Natural killer cell treated with Interleukin-12 subunit alpha and Interleukin-12 subunit beta and Interleukin-15 and Interleukin-18, amount 100 ng/mL, for 72 hours (primary cell): ENCODE measurements at regions not wholly inside any gene's neighbourhood (a gene's known extent, or its start where the extent isn't known, plus 50 kb on each side); places are given as distances from the start of the nearest gene placed in this dataset.
"Not testable (repeated sequence)": the region's sequence is repeated elsewhere in the genome, so short reads cannot be mapped to it uniquely, and the experiment has no call there.

ENCODE experiments used
- ATAC-seq, 2 donors: fragments of 150-1000 bp; cut with Tn5 transposase in 1 of 2; sonication (Bioruptor Pico), chemical (Tn5 transposase) in 1 of 2; 2 replicates each; pipeline ENCODE4 v1.10.0; 2021
- DNase-seq: peaks from one replicate; pipeline ENCODE4 v3.0.0; 2022; ENCODE audit warnings: low spot score
- H3K27ac Mint-ChIP-seq, 2 donors: 1 replicate in 1 of 2; 2 replicates in 1 of 2; pipeline ENCODE4 v1.8.0; 2022; ENCODE audit warnings: mixed read lengths in 2 of 2, mild to moderate bottlenecking in 1 of 2, moderate library complexity in 1 of 2
- H3K27me3 Mint-ChIP-seq, 2 donors: 1 replicate in 1 of 2; 2 replicates in 1 of 2; pipeline ENCODE4 v1.8.0; 2022; ENCODE audit warnings: mixed read lengths in 2 of 2
- H3K36me3 Mint-ChIP-seq: one replicate; pipeline ENCODE4 v1.8.0; 2022; ENCODE audit warnings: mixed read lengths
- H3K4me1 Mint-ChIP-seq, 2 donors: 1 replicate in 1 of 2; 2 replicates in 1 of 2; pipeline ENCODE4 v1.8.0; 2022; ENCODE audit warnings: low read depth in 2 of 2, mixed read lengths in 2 of 2, mild to moderate bottlenecking in 1 of 2
- H3K4me3 Mint-ChIP-seq: one replicate; pipeline ENCODE4 v1.8.0; 2022; ENCODE audit warnings: mixed read lengths
- H3K9me3 Mint-ChIP-seq: 2 replicates; pipeline ENCODE4 v1.8.0; 2022; ENCODE audit warnings: mixed read lengths

- Mint-ChIP-seq H3K36me3 (peaks cover 18% of the 10 kb centered on the region), H3K27me3 (no peaks in the 10 kb centered on the region), H3K4me3 (no peak overlapping the region), H3K9me3 (peaks cover 28% of the 10 kb centered on the region), H3K4me1 (no peaks in the 10 kb centered on the region), H3K27ac (no peak overlapping the region)
- no peak for DNase-seq
- no peak for ATAC-seq
These were observed 390.5 kb upstream of the TECRL start for GRCh38 chr4:64799751-64800150.

GRCh38 chr4:64798828-64799227 is 389.6 kb upstream of the TECRL start:
- not testable (repeated sequence) for ATAC-seq, H3K4me3 Mint-ChIP-seq, H3K27me3 Mint-ChIP-seq, H3K27ac Mint-ChIP-seq, DNase-seq, H3K4me1 Mint-ChIP-seq
- Mint-ChIP-seq H3K36me3 (peaks cover 11% of the 10 kb centered on the region), H3K9me3 (peaks cover 24% of the 10 kb centered on the region)

DNA sequence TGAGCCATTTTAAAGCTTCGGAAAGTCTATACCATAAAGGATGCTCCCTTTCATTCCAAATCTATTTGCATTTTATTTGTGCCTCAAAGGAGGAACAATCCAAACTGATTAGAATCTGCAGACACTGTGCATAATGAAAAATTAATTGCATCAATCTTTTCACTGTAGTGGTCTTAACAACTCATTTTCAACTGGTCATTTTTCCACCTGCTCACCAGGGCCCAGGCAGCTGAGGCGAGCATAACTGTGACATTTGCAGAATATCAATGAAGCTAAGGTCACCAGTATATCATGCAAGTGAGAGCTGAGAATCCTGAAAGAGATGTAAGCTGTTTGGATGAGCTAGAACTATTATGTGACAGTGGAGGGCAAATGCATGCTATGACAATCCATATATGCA is 387.3 kb upstream of the TECRL start:
- ATAC-seq: no peak
- DNase-seq: no peak
- no peak overlapping the region for H3K27ac Mint-ChIP-seq
- H3K9me3 Mint-ChIP-seq: peaks cover 14% of the 10 kb centered on the region
- H3K4me3 Mint-ChIP-seq: no peak overlapping the region
- H3K4me1 Mint-ChIP-seq: no peaks in the 10 kb centered on the region
- H3K27me3 Mint-ChIP-seq: no peaks in the 10 kb centered on the region
- peaks cover 4% of the 10 kb centered on the region for H3K36me3 Mint-ChIP-seq

- no peaks in the 10 kb centered on the region for H3K36me3 Mint-ChIP-seq
- H3K4me3 Mint-ChIP-seq: no peak overlapping the region
- H3K4me1 Mint-ChIP-seq: no peaks in the 10 kb centered on the region
- no peak overlapping the region for H3K27ac Mint-ChIP-seq
- ATAC-seq (no peak), DNase-seq (no peak)
- H3K27me3 Mint-ChIP-seq: no peaks in the 10 kb centered on the region
- H3K9me3 Mint-ChIP-seq: no peaks in the 10 kb centered on the region
These were observed 374.9 kb upstream of the TECRL start for GRCh38 chr4:64784125-64784524.

GRCh38 chr4:64781737-64782326 is 372.6 kb upstream of the TECRL start:
- Mint-ChIP-seq H3K4me1 (no peaks in the 10 kb centered on the region), H3K4me3 (no peak overlapping the region), H3K9me3 (no peaks in the 10 kb centered on the region), H3K36me3 (no peaks in the 10 kb centered on the region), H3K27ac (no peak overlapping the region), H3K27me3 (no peaks in the 10 kb centered on the region)
- DNase-seq (no peak), ATAC-seq (no peak)

DNA sequence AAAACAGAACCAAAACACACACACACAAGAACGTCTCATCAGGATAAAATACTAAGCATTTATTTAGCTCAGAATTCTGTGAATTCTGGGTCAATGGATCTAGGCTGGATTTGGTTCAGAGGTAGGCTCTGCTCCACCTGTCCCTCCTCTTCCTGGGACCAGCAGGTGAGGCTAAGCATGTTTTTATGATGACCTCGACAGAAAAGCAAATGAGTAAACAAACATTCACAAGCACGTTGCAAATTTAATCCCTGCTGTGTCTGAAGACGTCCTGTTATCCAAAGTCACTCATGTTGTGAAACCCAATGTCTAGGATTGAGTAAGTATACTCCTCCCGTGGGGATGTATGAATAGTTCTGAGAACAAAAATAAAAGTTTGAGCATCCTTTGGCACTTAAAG is 371.4 kb upstream of the TECRL start:
- no peak overlapping the region for H3K4me3 Mint-ChIP-seq
- no peak for DNase-seq
- H3K9me3 Mint-ChIP-seq: no peaks in the 10 kb centered on the region
- ATAC-seq: no peak
- no peaks in the 10 kb centered on the region for H3K36me3 Mint-ChIP-seq
- no peaks in the 10 kb centered on the region for H3K27me3 Mint-ChIP-seq
- H3K27ac Mint-ChIP-seq: no peak overlapping the region
- no peaks in the 10 kb centered on the region for H3K4me1 Mint-ChIP-seq

DNA sequence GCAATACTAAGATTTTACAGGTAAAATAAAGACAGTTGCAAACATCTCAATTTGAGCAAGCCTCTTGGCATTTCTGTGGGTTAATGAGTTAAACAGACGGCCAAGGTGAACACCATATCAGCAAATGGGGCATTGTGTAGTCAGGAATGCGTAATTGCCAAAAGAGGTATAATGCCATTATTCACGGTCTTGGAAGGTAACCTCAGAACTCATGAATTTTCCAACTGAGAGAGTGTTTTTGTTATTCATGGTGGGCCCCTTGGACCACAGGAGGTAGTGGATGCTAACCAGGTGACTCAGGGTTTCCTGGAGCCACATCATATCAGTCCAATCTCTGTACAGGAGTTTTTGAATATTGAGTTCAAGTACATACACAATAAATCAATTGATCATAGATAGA is 368.0 kb upstream of the TECRL start:
- no peaks in the 10 kb centered on the region for H3K36me3 Mint-ChIP-seq
- H3K9me3 Mint-ChIP-seq: no peaks in the 10 kb centered on the region
- no peak overlapping the region for H3K4me3 Mint-ChIP-seq
- H3K4me1 Mint-ChIP-seq: no peaks in the 10 kb centered on the region
- ATAC-seq (no peak), DNase-seq (no peak)
- no peaks in the 10 kb centered on the region for H3K27me3 Mint-ChIP-seq
- H3K27ac Mint-ChIP-seq: no peak overlapping the region

GRCh38 chr4:64776820-64777219 is 367.6 kb upstream of the TECRL start:
- Mint-ChIP-seq H3K9me3 (no peaks in the 10 kb centered on the region), H3K4me3 (no peak overlapping the region), H3K36me3 (no peaks in the 10 kb centered on the region), H3K4me1 (no peaks in the 10 kb centered on the region), H3K27ac (no peak overlapping the region), H3K27me3 (no peaks in the 10 kb centered on the region)
- DNase-seq: no peak
- ATAC-seq: no peak

DNA sequence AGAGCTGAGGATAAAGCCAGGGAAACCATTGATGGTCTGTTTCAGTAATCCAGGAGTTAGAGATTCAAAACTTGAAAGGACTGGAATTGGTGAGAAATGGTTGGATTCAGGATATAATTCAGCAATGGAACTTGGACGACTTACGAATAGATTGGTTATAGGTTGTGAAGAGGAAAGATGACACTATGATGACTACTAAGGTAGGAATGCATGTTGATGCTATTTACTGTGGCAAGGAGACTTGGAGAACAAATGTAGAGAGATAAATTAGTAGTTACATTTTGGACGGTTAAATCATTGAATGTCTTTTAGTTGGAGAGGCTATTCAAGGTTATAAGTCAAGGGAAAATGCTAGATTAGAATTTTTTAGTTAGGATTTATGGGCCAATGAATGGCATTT is 365.4 kb upstream of the TECRL start:
- H3K36me3 Mint-ChIP-seq: no peaks in the 10 kb centered on the region
- DNase-seq: no peak
- H3K4me3 Mint-ChIP-seq: no peak overlapping the region
- ATAC-seq: no peak
- H3K4me1 Mint-ChIP-seq: no peaks in the 10 kb centered on the region
- H3K27me3 Mint-ChIP-seq: no peaks in the 10 kb centered on the region
- no peak overlapping the region for H3K27ac Mint-ChIP-seq
- no peaks in the 10 kb centered on the region for H3K9me3 Mint-ChIP-seq

- no peaks in the 10 kb centered on the region for H3K27me3 Mint-ChIP-seq
- no peak for ATAC-seq
- H3K9me3 Mint-ChIP-seq: no peaks in the 10 kb centered on the region
- no peak overlapping the region for H3K27ac Mint-ChIP-seq
- H3K4me1 Mint-ChIP-seq: no peaks in the 10 kb centered on the region
- no peak for DNase-seq
- no peak overlapping the region for H3K4me3 Mint-ChIP-seq
- H3K36me3 Mint-ChIP-seq: peaks cover 4% of the 10 kb centered on the region
These were observed 361.9 kb upstream of the TECRL start for GRCh38 chr4:64771149-64771548.

DNA sequence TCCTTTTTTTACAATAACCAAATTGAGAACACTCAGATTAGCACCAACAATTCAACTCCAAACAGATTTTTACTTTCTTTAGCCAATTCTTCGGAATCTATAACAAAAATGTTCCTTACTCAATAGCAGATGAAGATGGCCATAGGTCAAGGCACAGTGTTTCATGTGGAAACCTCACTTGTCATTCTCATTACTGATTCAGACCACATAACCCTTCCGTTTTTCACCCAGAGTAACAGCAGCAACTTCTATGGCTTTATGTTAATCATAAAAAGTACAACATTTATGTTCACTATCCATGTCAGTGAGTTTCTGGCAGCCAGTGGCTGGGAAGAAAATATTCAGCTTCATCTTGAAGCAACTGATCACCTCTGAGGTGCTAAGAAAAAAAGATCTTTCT is 358.3 kb upstream of the TECRL start:
- Mint-ChIP-seq H3K27me3 (no peaks in the 10 kb centered on the region), H3K27ac (no peak overlapping the region), H3K4me3 (no peak overlapping the region), H3K4me1 (no peaks in the 10 kb centered on the region), H3K36me3 (peaks cover 4% of the 10 kb centered on the region), H3K9me3 (peaks cover 3% of the 10 kb centered on the region)
- DNase-seq (no peak), ATAC-seq (no peak)

- H3K9me3 Mint-ChIP-seq: peaks cover 3% of the 10 kb centered on the region
- no peaks in the 10 kb centered on the region for H3K27me3 Mint-ChIP-seq
- ATAC-seq (no peak), DNase-seq (no peak)
- no peaks in the 10 kb centered on the region for H3K4me1 Mint-ChIP-seq
- no peak overlapping the region for H3K4me3 Mint-ChIP-seq
- no peak overlapping the region for H3K27ac Mint-ChIP-seq
- peaks cover 4% of the 10 kb centered on the region for H3K36me3 Mint-ChIP-seq
These were observed 357.3 kb upstream of the TECRL start for GRCh38 chr4:64766565-64766964.

DNA sequence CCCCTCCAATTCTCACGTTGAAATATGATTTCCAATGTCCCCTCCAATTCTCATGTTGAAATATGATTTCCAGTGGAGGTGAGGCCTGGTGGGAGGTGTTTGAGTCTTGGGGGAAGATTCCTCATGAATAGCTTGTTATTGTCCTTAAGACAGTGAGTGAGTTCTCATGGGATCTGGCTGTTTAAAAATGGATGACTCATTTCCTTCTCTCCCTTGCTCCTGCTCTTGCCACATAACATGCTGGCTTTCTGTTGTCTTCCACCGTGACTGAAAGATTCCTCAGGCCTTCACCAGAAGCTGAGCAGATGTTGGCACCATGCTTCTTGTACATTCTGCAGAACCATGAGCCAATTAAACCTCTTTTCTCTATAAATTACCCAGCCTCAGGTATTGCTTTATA is 346.8 kb upstream of the TECRL start:
- Mint-ChIP-seq H3K36me3 (no peaks in the 10 kb centered on the region), H3K4me1 (no peaks in the 10 kb centered on the region), H3K27ac (no peak overlapping the region), H3K9me3 (peaks cover 13% of the 10 kb centered on the region), H3K27me3 (no peaks in the 10 kb centered on the region), H3K4me3 (no peak overlapping the region)
- DNase-seq: no peak
- no peak for ATAC-seq

DNA sequence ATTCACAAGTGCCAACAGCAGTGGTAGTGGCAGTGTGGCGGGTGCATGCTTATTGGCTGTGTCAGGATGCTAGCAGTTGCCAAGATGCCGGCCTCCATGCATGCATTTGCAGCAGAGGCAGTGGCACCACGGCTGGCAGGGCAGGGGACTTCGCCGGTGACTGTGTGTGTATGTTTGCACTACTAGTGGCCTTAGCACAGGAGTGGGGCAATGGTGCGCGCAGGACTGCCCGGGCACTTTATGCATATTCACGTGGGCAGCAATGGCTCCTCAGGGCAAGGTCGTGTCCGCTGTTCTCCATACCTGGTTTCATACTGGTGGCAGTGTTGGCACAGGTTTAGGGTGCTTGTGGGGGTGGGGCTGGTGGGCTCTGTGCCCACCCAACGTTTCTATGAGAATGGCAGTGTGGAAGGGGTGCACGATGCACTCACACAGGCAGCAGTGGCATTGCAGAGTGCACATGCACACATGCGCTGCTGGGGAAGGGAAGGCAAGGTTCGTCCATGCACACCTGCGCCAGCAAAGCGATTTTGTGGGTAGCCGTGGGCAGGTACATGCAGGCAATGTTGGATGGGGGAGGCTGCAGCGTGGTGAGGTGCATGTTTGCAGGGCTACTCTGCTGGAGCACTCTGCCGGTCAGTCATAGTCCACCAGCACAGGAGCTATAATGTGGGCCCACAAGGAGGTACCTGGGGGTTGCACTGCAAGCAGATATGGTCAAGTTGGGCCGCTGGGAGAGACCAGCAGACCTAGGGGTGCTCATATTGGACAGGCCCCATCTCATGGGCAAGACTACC is 338.9 kb upstream of the TECRL start:
- DNase-seq (no peak), ATAC-seq (peak in 1 of 2 donors; percentile 17)
- Mint-ChIP-seq H3K9me3 (peaks cover 10% of the 10 kb centered on the region), H3K27ac (no peak overlapping the region), H3K36me3 (peaks cover 13% of the 10 kb centered on the region), H3K27me3 (no peaks in the 10 kb centered on the region), H3K4me3 (no peak overlapping the region), H3K4me1 (no peaks in the 10 kb centered on the region)

DNA sequence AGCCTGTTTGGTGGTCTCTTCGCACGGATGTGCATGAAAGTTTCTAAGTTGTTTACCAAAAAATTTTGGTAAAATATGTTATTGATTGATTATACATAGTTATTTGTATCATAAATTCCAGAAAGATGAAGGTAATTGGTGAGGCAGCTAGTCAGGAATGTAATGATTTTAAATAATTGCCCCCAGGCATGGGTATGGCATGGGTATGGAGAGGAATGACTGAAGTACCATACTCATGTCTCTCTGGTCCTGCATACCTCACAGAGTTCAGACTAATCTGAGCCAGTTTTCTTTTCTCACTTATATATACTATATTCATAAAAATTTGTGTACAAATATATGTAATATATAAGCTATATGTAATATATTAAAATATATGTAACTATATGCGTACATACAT is 329.0 kb upstream of the TECRL start:
- no peak overlapping the region for H3K4me3 Mint-ChIP-seq
- H3K27ac Mint-ChIP-seq: no peak overlapping the region
- no peaks in the 10 kb centered on the region for H3K4me1 Mint-ChIP-seq
- H3K9me3 Mint-ChIP-seq: peaks cover 4% of the 10 kb centered on the region
- H3K27me3 Mint-ChIP-seq: no peaks in the 10 kb centered on the region
- DNase-seq (no peak), ATAC-seq (no peak)
- H3K36me3 Mint-ChIP-seq: no peaks in the 10 kb centered on the region
